Liver (tissue), 8 donors: ENCODE measurements at regions not wholly inside any gene's neighbourhood (a gene's known extent, or its start where the extent isn't known, plus 50 kb on each side); places are given as distances from the start of the nearest gene placed in this dataset.

Experiments used
- DNase-seq: peaks from one replicate; pipeline ENCODE4 v3.0.0-alpha.2; 2017; ENCODE audit warnings: low spot score
- H3K27ac ChIP-seq, 2 donors: one replicate each; pipeline ENCODE4 v1.7.0; 2013; ENCODE audit warnings: inconsistent platforms in 2 of 2, low read length in 2 of 2, control low read depth in 1 of 2, low read depth in 1 of 2, mild to moderate bottlenecking in 1 of 2
- H3K27me3 ChIP-seq, 4 donors: one replicate each; pipeline versions ENCODE4 v1.6.1 to v1.7.0; 2013; ENCODE audit warnings: low read length in 3 of 4, inconsistent platforms in 1 of 4, mild to moderate bottlenecking in 1 of 4, moderate library complexity in 1 of 4; ENCODE audit not compliant: control insufficient read depth in 4 of 4, insufficient read depth in 4 of 4
- H3K36me3 ChIP-seq, 4 donors: one replicate each; pipeline versions ENCODE4 v1.6.1 to v1.7.0; 2013; ENCODE audit warnings: low read length in 3 of 4, mild to moderate bottlenecking in 3 of 4, low read depth in 1 of 4, moderate library complexity in 1 of 4; ENCODE audit not compliant: control insufficient read depth in 4 of 4, insufficient read depth in 3 of 4
- H3K4me1 ChIP-seq, 4 donors: one replicate each; pipeline versions ENCODE4 v1.6.1 to v1.7.0; 2013; ENCODE audit warnings: low read length in 3 of 4, mild to moderate bottlenecking in 3 of 4, moderate library complexity in 1 of 4; ENCODE audit not compliant: control insufficient read depth in 4 of 4, insufficient read depth in 4 of 4
- H3K4me3 ChIP-seq, 3 donors: one replicate each; pipeline versions ENCODE4 v1.6.1 to v1.7.0; 2013; ENCODE audit warnings: low read length in 3 of 3, control low read depth in 1 of 3, low read depth in 1 of 3, mild to moderate bottlenecking in 1 of 3
- H3K9ac ChIP-seq, 2 donors: one replicate each; pipeline ENCODE4 v1.7.0; 2013; ENCODE audit warnings: low read length in 2 of 2, mild to moderate bottlenecking in 2 of 2, moderate library complexity in 2 of 2, control low read depth in 1 of 2, low read depth in 1 of 2
- H3K9me3 ChIP-seq, 4 donors: one replicate each; pipeline versions ENCODE4 v1.6.1 to v1.7.0; 2013; ENCODE audit warnings: low read length in 3 of 4; ENCODE audit not compliant: control insufficient read depth in 4 of 4
- EGR1 ChIP-seq, 2 donors: IDR thresholded peaks; 2 replicates each; pipeline ENCODE4 v1.6.1; 2016 to 2018; ENCODE audit warnings: antibody characterized with exemption in 2 of 2, low read depth in 2 of 2
- FOXA1 ChIP-seq: IDR thresholded peaks from 2 replicates; pipeline ENCODE4 v1.6.1; 2016; ENCODE audit warnings: antibody characterized with exemption
- FOXA2 ChIP-seq: IDR thresholded peaks from 2 replicates; pipeline ENCODE4 v1.6.1; 2016; ENCODE audit warnings: antibody characterized with exemption
- GABPA ChIP-seq, 2 donors: IDR thresholded peaks in 1 of 2; conservative IDR thresholded peaks in 1 of 2; 2 replicates each; pipeline ENCODE4 v1.6.1; 2016; ENCODE audit warnings: antibody characterized with exemption in 2 of 2, mild to moderate bottlenecking in 1 of 2, moderate library complexity in 1 of 2
- HNF4A ChIP-seq, 2 donors: conservative IDR thresholded peaks; 2 replicates each; pipeline ENCODE4 v1.6.1; 2016; ENCODE audit warnings: antibody characterized with exemption in 2 of 2, mild to moderate bottlenecking in 2 of 2
- HNF4G ChIP-seq: IDR thresholded peaks from 2 replicates; pipeline ENCODE4 v1.6.1; 2016; ENCODE audit warnings: antibody characterized with exemption
- JUND ChIP-seq, 2 donors: IDR thresholded peaks; 2 replicates each; pipeline ENCODE4 v1.6.1; 2016; ENCODE audit warnings: antibody characterized with exemption in 2 of 2
- NR2F2 ChIP-seq: IDR thresholded peaks from 2 replicates; pipeline ENCODE4 v1.6.1; 2016; ENCODE audit warnings: antibody characterized with exemption
- RAD21 ChIP-seq, 2 donors: IDR thresholded peaks; 2 replicates each; pipeline ENCODE4 v1.6.1; 2016; ENCODE audit warnings: antibody characterized with exemption in 2 of 2, mild to moderate bottlenecking in 2 of 2
- REST ChIP-seq: IDR thresholded peaks from 2 replicates; pipeline ENCODE4 v1.6.1; 2016; ENCODE audit warnings: antibody characterized with exemption, mild to moderate bottlenecking
- RXRA ChIP-seq, 2 donors: IDR thresholded peaks; 2 replicates each; pipeline ENCODE4 v1.6.1; 2017 to 2018; ENCODE audit warnings: antibody characterized with exemption in 2 of 2, mild to moderate bottlenecking in 1 of 2
- SP1 ChIP-seq: IDR thresholded peaks from 2 replicates; pipeline ENCODE4 v1.6.1; 2018; ENCODE audit warnings: antibody characterized with exemption, mild to moderate bottlenecking
- TAF1 ChIP-seq: conservative IDR thresholded peaks from 2 replicates; pipeline ENCODE4 v1.6.1; 2016; ENCODE audit warnings: antibody characterized with exemption, mild to moderate bottlenecking
- YY1 ChIP-seq: IDR thresholded peaks from 2 replicates; pipeline ENCODE4 v1.6.1; 2016; ENCODE audit warnings: antibody characterized with exemption, mild to moderate bottlenecking
- WGBS: extraction: QIAGEN DNeasy Blood & Tissue Kit; methylation state at CpG from one replicate; pipeline ENCODE4 v1.1.7; 2013; 5-methylcytosine and 5-hydroxymethylcytosine counted together
- TF ChIP-seq, protein P1 (sequence below): IDR thresholded peaks from 2 replicates; pipeline ENCODE4 v1.6.1; 2016; ENCODE audit warnings: antibody characterized with exemption
- TF ChIP-seq, protein P2 (sequence below): IDR thresholded peaks from 2 replicates; pipeline ENCODE4 v1.6.1; 2016; ENCODE audit warnings: antibody characterized with exemption
- TF ChIP-seq, protein P3 (sequence below): IDR thresholded peaks from 2 replicates; pipeline ENCODE4 v1.6.1; 2016; ENCODE audit warnings: antibody characterized with exemption
- TF ChIP-seq, protein P4 (sequence below): fragments of 150-350 bp; IDR thresholded peaks from 2 replicates; pipeline ENCODE4 v1.5.1; 2017; ENCODE audit warnings: improper control_type of control experiment, low read depth, low read length; ENCODE audit not compliant: missing input control
- donor health status: healthy.
- donor health status: healthy.
- donor health status: healthy.
- donor health status: healthy.
- donor health status: healthy.

- no peak for DNase-seq
- Histone ChIP-seq H3K27me3 (peaks cover 0 to 16% (median 0%) of the 10 kb centered on the region in 4 donors), H3K9me3 (no peaks in the 10 kb centered on the region), H3K4me1 (no peaks in the 10 kb centered on the region), H3K9ac (no peak overlapping the region), H3K4me3 (no peak overlapping the region), H3K27ac (no peak overlapping the region), H3K36me3 (no peaks in the 10 kb centered on the region)
- no peak for TF ChIP-seq JUND (IDR thresholded peaks at IDR 0.05)
- TF ChIP-seq TAF1 = no peak
- TF ChIP-seq, protein P1, sequence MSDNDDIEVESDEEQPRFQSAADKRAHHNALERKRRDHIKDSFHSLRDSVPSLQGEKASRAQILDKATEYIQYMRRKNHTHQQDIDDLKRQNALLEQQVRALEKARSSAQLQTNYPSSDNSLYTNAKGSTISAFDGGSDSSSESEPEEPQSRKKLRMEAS = no peak
- no peak for TF ChIP-seq FOXA2
- no peak for TF ChIP-seq EGR1 (IDR thresholded peaks at IDR 0.05; ENCODE audit: low read depth in 2 of 2)
- TF ChIP-seq GABPA (IDR thresholded peaks at IDR 0.05 in 1 of 2, conservative IDR thresholded peaks at IDR 0.05 in 1 of 2) = no peak
- TF ChIP-seq RXRA (IDR thresholded peaks at IDR 0.05) = no peak
- TF ChIP-seq, protein P2, sequence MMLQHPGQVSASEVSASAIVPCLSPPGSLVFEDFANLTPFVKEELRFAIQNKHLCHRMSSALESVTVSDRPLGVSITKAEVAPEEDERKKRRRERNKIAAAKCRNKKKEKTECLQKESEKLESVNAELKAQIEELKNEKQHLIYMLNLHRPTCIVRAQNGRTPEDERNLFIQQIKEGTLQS = no peak
- TF ChIP-seq HNF4A (conservative IDR thresholded peaks at IDR 0.05) = no peak
- TF ChIP-seq HNF4G = no peak
- TF ChIP-seq NR2F2 = no peak
- no peak for TF ChIP-seq SP1
- TF ChIP-seq, protein P3, sequence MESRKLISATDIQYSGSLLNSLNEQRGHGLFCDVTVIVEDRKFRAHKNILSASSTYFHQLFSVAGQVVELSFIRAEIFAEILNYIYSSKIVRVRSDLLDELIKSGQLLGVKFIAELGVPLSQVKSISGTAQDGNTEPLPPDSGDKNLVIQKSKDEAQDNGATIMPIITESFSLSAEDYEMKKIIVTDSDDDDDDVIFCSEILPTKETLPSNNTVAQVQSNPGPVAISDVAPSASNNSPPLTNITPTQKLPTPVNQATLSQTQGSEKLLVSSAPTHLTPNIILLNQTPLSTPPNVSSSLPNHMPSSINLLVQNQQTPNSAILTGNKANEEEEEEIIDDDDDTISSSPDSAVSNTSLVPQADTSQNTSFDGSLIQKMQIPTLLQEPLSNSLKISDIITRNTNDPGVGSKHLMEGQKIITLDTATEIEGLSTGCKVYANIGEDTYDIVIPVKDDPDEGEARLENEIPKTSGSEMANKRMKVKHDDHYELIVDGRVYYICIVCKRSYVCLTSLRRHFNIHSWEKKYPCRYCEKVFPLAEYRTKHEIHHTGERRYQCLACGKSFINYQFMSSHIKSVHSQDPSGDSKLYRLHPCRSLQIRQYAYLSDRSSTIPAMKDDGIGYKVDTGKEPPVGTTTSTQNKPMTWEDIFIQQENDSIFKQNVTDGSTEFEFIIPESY = no peak
- TF ChIP-seq RAD21 (IDR thresholded peaks at IDR 0.05) = no peak
Observed at GRCh38 chr21:35488946-35489345, 439.8 kb upstream of the RUNX1 start.

DNA sequence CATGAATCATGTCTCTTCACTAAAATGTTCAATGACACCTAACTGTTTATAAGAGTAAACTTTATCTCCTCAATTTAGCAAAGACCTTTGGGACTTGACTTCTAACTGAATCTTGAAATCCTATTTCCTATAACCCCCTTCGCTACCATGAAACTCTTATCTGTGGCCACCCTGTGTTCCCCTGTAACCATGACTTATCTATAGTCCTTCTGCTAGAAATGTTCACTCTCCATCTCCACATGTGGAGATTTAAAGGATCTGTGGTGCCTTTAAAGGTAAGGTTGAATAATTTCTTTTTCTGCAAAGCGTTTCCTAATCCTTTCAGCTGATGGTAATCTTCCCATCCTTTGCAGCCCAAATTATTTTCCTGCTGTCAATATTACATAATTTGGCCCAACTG is 436.3 kb upstream of the RUNX1 start:
- Histone ChIP-seq H3K4me1 (no peaks in the 10 kb centered on the region), H3K9ac (no peak overlapping the region), H3K36me3 (no peaks in the 10 kb centered on the region), H3K4me3 (no peak overlapping the region), H3K27ac (no peak overlapping the region), H3K9me3 (no peaks in the 10 kb centered on the region), H3K27me3 (peaks cover 0 to 14% (median 0%) of the 10 kb centered on the region in 4 donors)
- no peak for DNase-seq
- WGBS = 80% methylated on average over 2 of the region's 2 CpGs
- TF ChIP-seq, protein P4, sequence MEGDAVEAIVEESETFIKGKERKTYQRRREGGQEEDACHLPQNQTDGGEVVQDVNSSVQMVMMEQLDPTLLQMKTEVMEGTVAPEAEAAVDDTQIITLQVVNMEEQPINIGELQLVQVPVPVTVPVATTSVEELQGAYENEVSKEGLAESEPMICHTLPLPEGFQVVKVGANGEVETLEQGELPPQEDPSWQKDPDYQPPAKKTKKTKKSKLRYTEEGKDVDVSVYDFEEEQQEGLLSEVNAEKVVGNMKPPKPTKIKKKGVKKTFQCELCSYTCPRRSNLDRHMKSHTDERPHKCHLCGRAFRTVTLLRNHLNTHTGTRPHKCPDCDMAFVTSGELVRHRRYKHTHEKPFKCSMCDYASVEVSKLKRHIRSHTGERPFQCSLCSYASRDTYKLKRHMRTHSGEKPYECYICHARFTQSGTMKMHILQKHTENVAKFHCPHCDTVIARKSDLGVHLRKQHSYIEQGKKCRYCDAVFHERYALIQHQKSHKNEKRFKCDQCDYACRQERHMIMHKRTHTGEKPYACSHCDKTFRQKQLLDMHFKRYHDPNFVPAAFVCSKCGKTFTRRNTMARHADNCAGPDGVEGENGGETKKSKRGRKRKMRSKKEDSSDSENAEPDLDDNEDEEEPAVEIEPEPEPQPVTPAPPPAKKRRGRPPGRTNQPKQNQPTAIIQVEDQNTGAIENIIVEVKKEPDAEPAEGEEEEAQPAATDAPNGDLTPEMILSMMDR = no peak
- TF ChIP-seq GABPA (IDR thresholded peaks at IDR 0.05 in 1 of 2, conservative IDR thresholded peaks at IDR 0.05 in 1 of 2) = no peak
- TF ChIP-seq FOXA2 = no peak
- no peak for TF ChIP-seq REST
- TF ChIP-seq RXRA (IDR thresholded peaks at IDR 0.05) = no peak
- no peak for TF ChIP-seq YY1
- no peak for TF ChIP-seq FOXA1
- no peak for TF ChIP-seq RAD21 (IDR thresholded peaks at IDR 0.05)
- TF ChIP-seq TAF1 = no peak
- no peak for TF ChIP-seq EGR1 (IDR thresholded peaks at IDR 0.05; ENCODE audit: low read depth in 2 of 2)
- TF ChIP-seq NR2F2 = no peak
- TF ChIP-seq, protein P3 = no peak
- no peak for TF ChIP-seq JUND (IDR thresholded peaks at IDR 0.05)
- no peak for TF ChIP-seq SP1
- TF ChIP-seq, protein P1 = no peak
- no peak for TF ChIP-seq HNF4A (conservative IDR thresholded peaks at IDR 0.05)
- TF ChIP-seq, protein P2 = no peak
